K562 (cell line): ENCODE measurements at regions not wholly inside any gene's neighbourhood (a gene's known extent, or its start where the extent isn't known, plus 50 kb on each side); places are given as distances from the start of the nearest gene placed in this dataset.

Experiments used
- ARNT ChIP-seq, 2 experiments: fragments of 450-650 bp; IDR thresholded peaks; 2 replicates each; pipeline ENCODE4 v1.6.1; 2016; ENCODE audit warnings: mild to moderate bottlenecking in 1 of 2
- BMI1 ChIP-seq: fragments of 150-350 bp; IDR thresholded peaks from 2 replicates; pipeline ENCODE4 v1.6.1; 2014; ENCODE audit warnings: low read length
- CBX8 ChIP-seq: fragments of 200-600 bp; sonication (generic); IDR thresholded peaks from 2 replicates; pipeline ENCODE4 v1.6.1; 2012; ENCODE audit warnings: borderline replicate concordance, mixed run types, low read depth, mild to moderate bottlenecking, moderate library complexity, mixed read lengths, low read length, control low read depth, inconsistent platforms; ENCODE audit not compliant: poor library complexity, severe bottlenecking; ENCODE audit errors: extremely low read depth
- CTCF ChIP-seq, 3 experiments: IDR thresholded peaks in 2 of 3; conservative IDR thresholded peaks in 1 of 3; 2 replicates each; pipeline ENCODE4 v1.5.1; 2011 to 2012; ENCODE audit warnings: low read length in 3 of 3, mild to moderate bottlenecking in 3 of 3, control low read depth in 2 of 3, improper control_type of control experiment in 1 of 3, inconsistent platforms in 1 of 3, low read depth in 1 of 3, mixed read lengths in 1 of 3, moderate library complexity in 1 of 3; ENCODE audit not compliant: insufficient read depth in 2 of 3
- GABPA ChIP-seq: fragments of 200-800 bp; sonication (Bioruptor generic); conservative IDR thresholded peaks from 2 replicates; pipeline ENCODE4 v1.6.1; 2016; ENCODE audit warnings: low read depth, missing genetic modification characterization, missing compliant biosample characterization
- POU5F1 ChIP-seq: fragments of 150-350 bp; IDR thresholded peaks from 2 replicates; pipeline ENCODE4 v1.6.1; 2014; ENCODE audit warnings: borderline replicate concordance, low read length, low read depth, mild to moderate bottlenecking; ENCODE audit not compliant: partially characterized antibody
- SRSF7 ChIP-seq: fragments of 200-400 bp; formaldehyde crosslinking; optimal IDR thresholded peaks from 2 replicates; pipeline ENCODE3; 2017; ENCODE audit warnings: mild to moderate bottlenecking, low read depth, low read length
- ZBTB40 ChIP-seq, 2 experiments: fragments of 450-650 bp in 1 of 2; sonication (generic) in 1 of 2; formaldehyde crosslinking in 1 of 2; IDR thresholded peaks; 2 replicates each; pipeline versions ENCODE4 v1.7.1 to v1.9.0; 2016 to 2022; ENCODE audit warnings: inconsistent platforms in 1 of 2, mild to moderate bottlenecking in 1 of 2, missing genetic modification reagents in 1 of 2
- ZFP36 ChIP-seq: fragments of 150-350 bp; IDR thresholded peaks from 2 replicates; pipeline ENCODE4 v1.6.1; 2018; ENCODE audit warnings: low read length, low read depth; ENCODE audit not compliant: partially characterized antibody
- ZNF143 ChIP-seq: sonication (generic); formaldehyde crosslinking; IDR thresholded peaks from 2 replicates; pipeline ENCODE4 v1.9.0; 2022; ENCODE audit warnings: mild to moderate bottlenecking, missing genetic modification reagents
- ZNF146 ChIP-seq: IDR thresholded peaks from one replicate; pipeline ENCODE4 v1.6.1; 2018; ENCODE audit warnings: missing compliant biosample characterization; ENCODE audit not compliant: unreplicated experiment
- ZNF24 ChIP-seq: fragments of 450-650 bp; IDR thresholded peaks from 2 replicates; pipeline ENCODE4 v1.6.1; 2016

DNA sequence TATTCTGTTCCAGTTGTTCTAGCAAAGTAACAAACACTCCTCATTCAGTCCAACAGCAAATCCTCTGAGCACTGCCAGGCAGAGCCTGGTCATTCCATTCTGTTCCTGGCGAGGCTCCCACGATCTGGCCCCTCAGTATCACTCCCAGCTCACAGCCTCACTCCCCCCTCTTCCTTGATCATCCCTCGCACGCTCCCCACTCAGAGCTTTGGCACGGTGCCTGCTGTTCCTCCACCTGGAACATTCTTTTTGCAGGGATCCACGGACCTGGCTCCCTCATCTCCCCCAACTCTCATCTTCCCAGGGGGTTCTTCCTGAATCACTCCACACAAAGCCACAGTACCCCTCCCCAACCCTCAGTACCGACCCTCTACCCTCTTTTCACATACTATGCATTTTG lies 192.3 kb downstream of the ATPSCKMT start:
- TF ChIP-seq ZFP36 (no peak), CTCF (IDR thresholded peaks at IDR 0.05 in 2 of 3, conservative IDR thresholded peaks at IDR 0.05 in 1 of 3; ENCODE audit: insufficient read depth in 2 of 3, low read depth in 1 of 3, low read length in 3 of 3) (no peak), ZBTB40 (IDR thresholded peaks at IDR 0.05) (no peak), ZBTB40 (CRISPR knock-in tag; IDR thresholded peaks at IDR 0.05) (no peak), CBX8 (no peak), SRSF7 (no peak), ARNT (IDR thresholded peaks at IDR 0.05) (no peak), POU5F1 (no peak), BMI1 (no peak), GABPA (tag) (no peak), ZNF143 (no peak), ZNF146 (no peak), ZNF24 (no peak)
